ENCODE measurements at regions not wholly inside any gene's neighbourhood (a gene's known extent, or its start where the extent isn't known, plus 50 kb on each side); places are given as distances from the start of the nearest gene placed in this dataset.

- TF ChIP-seq TEAD4 (IDR thresholded peaks at IDR 0.05) (no peak), EP300 (IDR thresholded peaks at IDR 0.05; ENCODE audit: borderline replicate concordance) (no peak), TAF1 (IDR thresholded peaks at IDR 0.05; ENCODE audit: low read depth) (no peak), CEBPB (IDR thresholded peaks at IDR 0.05) (no peak), USF1 (IDR thresholded peaks at IDR 0.05) (no peak), EGR1 (IDR thresholded peaks at IDR 0.05) (no peak), RAD21 (IDR thresholded peaks at IDR 0.05; ENCODE audit: low read depth) (no peak), CREB1 (IDR thresholded peaks at IDR 0.05; ENCODE audit: low read depth) (no peak), MAX (IDR thresholded peaks at IDR 0.05) (no peak), ZBTB7A (IDR thresholded peaks at IDR 0.05; ENCODE audit: low read depth) (no peak), NFIC (IDR thresholded peaks at IDR 0.05) (no peak), YY1 (IDR thresholded peaks at IDR 0.05; ENCODE audit: low read depth) (no peak), TCF12 (IDR thresholded peaks at IDR 0.05; ENCODE audit: low read depth) (no peak), FOXM1 (IDR thresholded peaks at IDR 0.05; ENCODE audit: borderline replicate concordance, low read depth) (no peak)
- TF ChIP-seq, protein P1, sequence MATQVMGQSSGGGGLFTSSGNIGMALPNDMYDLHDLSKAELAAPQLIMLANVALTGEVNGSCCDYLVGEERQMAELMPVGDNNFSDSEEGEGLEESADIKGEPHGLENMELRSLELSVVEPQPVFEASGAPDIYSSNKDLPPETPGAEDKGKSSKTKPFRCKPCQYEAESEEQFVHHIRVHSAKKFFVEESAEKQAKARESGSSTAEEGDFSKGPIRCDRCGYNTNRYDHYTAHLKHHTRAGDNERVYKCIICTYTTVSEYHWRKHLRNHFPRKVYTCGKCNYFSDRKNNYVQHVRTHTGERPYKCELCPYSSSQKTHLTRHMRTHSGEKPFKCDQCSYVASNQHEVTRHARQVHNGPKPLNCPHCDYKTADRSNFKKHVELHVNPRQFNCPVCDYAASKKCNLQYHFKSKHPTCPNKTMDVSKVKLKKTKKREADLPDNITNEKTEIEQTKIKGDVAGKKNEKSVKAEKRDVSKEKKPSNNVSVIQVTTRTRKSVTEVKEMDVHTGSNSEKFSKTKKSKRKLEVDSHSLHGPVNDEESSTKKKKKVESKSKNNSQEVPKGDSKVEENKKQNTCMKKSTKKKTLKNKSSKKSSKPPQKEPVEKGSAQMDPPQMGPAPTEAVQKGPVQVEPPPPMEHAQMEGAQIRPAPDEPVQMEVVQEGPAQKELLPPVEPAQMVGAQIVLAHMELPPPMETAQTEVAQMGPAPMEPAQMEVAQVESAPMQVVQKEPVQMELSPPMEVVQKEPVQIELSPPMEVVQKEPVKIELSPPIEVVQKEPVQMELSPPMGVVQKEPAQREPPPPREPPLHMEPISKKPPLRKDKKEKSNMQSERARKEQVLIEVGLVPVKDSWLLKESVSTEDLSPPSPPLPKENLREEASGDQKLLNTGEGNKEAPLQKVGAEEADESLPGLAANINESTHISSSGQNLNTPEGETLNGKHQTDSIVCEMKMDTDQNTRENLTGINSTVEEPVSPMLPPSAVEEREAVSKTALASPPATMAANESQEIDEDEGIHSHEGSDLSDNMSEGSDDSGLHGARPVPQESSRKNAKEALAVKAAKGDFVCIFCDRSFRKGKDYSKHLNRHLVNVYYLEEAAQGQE (IDR thresholded peaks at IDR 0.05; ENCODE audit: low read depth) = no peak
Observed at GRCh38 chr14:98189944-98190343, 1082.1 kb downstream of the BCL11B start.

GRCh38 chr14:98192946-98193345 is 1079.1 kb downstream of the BCL11B start:
- TF ChIP-seq EGR1 (IDR thresholded peaks at IDR 0.05) (no peak), YY1 (IDR thresholded peaks at IDR 0.05; ENCODE audit: low read depth) (no peak), EP300 (IDR thresholded peaks at IDR 0.05; ENCODE audit: borderline replicate concordance) (no peak), CEBPB (IDR thresholded peaks at IDR 0.05) (no peak), CREB1 (IDR thresholded peaks at IDR 0.05; ENCODE audit: low read depth) (no peak)

DNA sequence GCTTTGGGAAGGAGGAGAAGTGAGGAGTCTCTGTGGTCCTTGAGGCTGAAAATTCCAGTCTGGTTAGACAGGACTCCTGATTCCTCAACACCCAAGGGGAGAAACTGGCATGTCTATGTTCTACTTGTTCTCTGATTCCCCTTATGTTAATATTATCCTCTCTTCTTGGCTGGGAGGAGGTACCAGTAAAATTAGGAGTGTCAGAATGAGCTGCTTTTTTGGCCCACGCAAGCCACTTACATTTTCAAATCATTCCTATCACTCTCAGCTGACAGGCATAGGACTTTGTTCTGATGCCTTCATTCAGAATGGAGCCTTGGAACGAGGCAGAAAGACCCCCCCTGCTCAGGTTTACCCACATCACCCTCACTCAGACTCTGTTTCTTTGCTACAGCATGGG is 1077.2 kb downstream of the BCL11B start:
- TF ChIP-seq USF1 (IDR thresholded peaks at IDR 0.05) = no peak
- TF ChIP-seq EP300 (IDR thresholded peaks at IDR 0.05; ENCODE audit: borderline replicate concordance) = no peak
- no peak for TF ChIP-seq MAX (IDR thresholded peaks at IDR 0.05)
- no peak for TF ChIP-seq ZBTB7A (IDR thresholded peaks at IDR 0.05; ENCODE audit: low read depth)
- TF ChIP-seq, protein P1 (IDR thresholded peaks at IDR 0.05; ENCODE audit: low read depth) = no peak
- no peak for TF ChIP-seq TEAD4 (IDR thresholded peaks at IDR 0.05)
- TF ChIP-seq RAD21 (IDR thresholded peaks at IDR 0.05; ENCODE audit: low read depth) = no peak
- TF ChIP-seq CREB1 (IDR thresholded peaks at IDR 0.05; ENCODE audit: low read depth) = no peak
- TF ChIP-seq FOXM1 (IDR thresholded peaks at IDR 0.05; ENCODE audit: borderline replicate concordance, low read depth) = no peak
- TF ChIP-seq EGR1 (IDR thresholded peaks at IDR 0.05) = no peak
- TF ChIP-seq YY1 (IDR thresholded peaks at IDR 0.05; ENCODE audit: low read depth) = no peak
- TF ChIP-seq TAF1 (IDR thresholded peaks at IDR 0.05; ENCODE audit: low read depth) = no peak
- TF ChIP-seq NFIC (IDR thresholded peaks at IDR 0.05) = no peak
- TF ChIP-seq TCF12 (IDR thresholded peaks at IDR 0.05; ENCODE audit: low read depth) = no peak
- TF ChIP-seq CEBPB (IDR thresholded peaks at IDR 0.05) = no peak

DNA sequence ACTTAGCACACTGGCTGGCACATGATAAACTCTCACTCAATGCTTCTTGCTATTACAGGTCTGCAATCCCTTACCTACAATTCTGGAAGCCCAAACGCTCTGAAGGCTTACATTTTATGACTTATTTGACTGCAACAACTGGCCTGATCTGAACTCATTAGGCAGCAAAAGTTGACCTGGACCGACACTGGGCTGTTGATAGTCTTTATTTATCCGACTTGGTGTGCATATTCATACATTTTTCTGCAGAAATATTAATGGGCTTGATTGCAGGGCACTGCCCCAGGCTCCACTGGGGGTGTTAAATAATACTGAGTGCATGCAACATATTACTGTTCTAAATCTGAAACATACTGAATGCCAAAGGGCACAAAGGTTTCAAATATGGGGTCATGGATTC is 1076.7 kb downstream of the BCL11B start:
- TF ChIP-seq CREB1 (IDR thresholded peaks at IDR 0.05; ENCODE audit: low read depth) = no peak
- TF ChIP-seq, protein P1 (IDR thresholded peaks at IDR 0.05; ENCODE audit: low read depth) = no peak
- TF ChIP-seq RAD21 (IDR thresholded peaks at IDR 0.05; ENCODE audit: low read depth) = no peak
- no peak for TF ChIP-seq NFIC (IDR thresholded peaks at IDR 0.05)
- no peak for TF ChIP-seq CEBPB (IDR thresholded peaks at IDR 0.05)
- no peak for TF ChIP-seq FOXM1 (IDR thresholded peaks at IDR 0.05; ENCODE audit: borderline replicate concordance, low read depth)
- TF ChIP-seq USF1 (IDR thresholded peaks at IDR 0.05) = no peak
- TF ChIP-seq EGR1 (IDR thresholded peaks at IDR 0.05) = no peak
- no peak for TF ChIP-seq ZBTB7A (IDR thresholded peaks at IDR 0.05; ENCODE audit: low read depth)
- TF ChIP-seq EP300 (IDR thresholded peaks at IDR 0.05; ENCODE audit: borderline replicate concordance) = no peak
- no peak for TF ChIP-seq MAX (IDR thresholded peaks at IDR 0.05)
- no peak for TF ChIP-seq TCF12 (IDR thresholded peaks at IDR 0.05; ENCODE audit: low read depth)
- no peak for TF ChIP-seq TAF1 (IDR thresholded peaks at IDR 0.05; ENCODE audit: low read depth)
- TF ChIP-seq TEAD4 (IDR thresholded peaks at IDR 0.05) = no peak
- no peak for TF ChIP-seq YY1 (IDR thresholded peaks at IDR 0.05; ENCODE audit: low read depth)
